ENCODE measurements at regions not wholly inside any gene's neighbourhood (a gene's known extent, or its start where the extent isn't known, plus 50 kb on each side); places are given as distances from the start of the nearest gene placed in this dataset.
A peak's percentile ranks its signal among the peaks of the same experiment; 100 is the strongest.

DNA sequence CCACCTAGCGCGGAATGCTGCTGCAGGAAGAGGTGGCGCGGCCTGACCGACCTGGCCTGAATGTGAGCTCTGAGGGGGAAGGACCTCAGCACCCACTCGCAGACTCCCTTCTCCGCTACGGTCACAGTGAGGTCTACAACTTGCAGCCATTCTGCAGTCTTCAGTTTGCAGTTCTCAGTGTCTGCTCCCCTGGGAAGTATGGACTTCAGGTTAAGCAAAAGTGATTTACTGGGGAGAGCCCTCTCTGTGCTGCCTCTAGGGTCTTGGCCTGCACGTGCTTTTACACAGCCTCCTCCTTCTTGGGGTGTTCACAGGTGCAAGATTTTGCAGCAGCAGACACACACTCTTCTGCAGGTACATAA lies 296.0 kb downstream of the OMA1 start:
- H3K4me3 ChIP-seq (ENCODE audit: low read depth, low read length), result peak overlapping the region; percentile 41
- TF ChIP-seq, protein P1, sequence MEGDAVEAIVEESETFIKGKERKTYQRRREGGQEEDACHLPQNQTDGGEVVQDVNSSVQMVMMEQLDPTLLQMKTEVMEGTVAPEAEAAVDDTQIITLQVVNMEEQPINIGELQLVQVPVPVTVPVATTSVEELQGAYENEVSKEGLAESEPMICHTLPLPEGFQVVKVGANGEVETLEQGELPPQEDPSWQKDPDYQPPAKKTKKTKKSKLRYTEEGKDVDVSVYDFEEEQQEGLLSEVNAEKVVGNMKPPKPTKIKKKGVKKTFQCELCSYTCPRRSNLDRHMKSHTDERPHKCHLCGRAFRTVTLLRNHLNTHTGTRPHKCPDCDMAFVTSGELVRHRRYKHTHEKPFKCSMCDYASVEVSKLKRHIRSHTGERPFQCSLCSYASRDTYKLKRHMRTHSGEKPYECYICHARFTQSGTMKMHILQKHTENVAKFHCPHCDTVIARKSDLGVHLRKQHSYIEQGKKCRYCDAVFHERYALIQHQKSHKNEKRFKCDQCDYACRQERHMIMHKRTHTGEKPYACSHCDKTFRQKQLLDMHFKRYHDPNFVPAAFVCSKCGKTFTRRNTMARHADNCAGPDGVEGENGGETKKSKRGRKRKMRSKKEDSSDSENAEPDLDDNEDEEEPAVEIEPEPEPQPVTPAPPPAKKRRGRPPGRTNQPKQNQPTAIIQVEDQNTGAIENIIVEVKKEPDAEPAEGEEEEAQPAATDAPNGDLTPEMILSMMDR (IDR thresholded peaks at IDR 0.05; ENCODE audit: low read depth, low read length, missing control alignments), result no peak
- no peak for DNase-seq (ENCODE audit: low read depth)
- in situ Hi-C loops (cut with HindIII; ENCODE audit: low sequenced_read_pairs), result no loop called here

DNA sequence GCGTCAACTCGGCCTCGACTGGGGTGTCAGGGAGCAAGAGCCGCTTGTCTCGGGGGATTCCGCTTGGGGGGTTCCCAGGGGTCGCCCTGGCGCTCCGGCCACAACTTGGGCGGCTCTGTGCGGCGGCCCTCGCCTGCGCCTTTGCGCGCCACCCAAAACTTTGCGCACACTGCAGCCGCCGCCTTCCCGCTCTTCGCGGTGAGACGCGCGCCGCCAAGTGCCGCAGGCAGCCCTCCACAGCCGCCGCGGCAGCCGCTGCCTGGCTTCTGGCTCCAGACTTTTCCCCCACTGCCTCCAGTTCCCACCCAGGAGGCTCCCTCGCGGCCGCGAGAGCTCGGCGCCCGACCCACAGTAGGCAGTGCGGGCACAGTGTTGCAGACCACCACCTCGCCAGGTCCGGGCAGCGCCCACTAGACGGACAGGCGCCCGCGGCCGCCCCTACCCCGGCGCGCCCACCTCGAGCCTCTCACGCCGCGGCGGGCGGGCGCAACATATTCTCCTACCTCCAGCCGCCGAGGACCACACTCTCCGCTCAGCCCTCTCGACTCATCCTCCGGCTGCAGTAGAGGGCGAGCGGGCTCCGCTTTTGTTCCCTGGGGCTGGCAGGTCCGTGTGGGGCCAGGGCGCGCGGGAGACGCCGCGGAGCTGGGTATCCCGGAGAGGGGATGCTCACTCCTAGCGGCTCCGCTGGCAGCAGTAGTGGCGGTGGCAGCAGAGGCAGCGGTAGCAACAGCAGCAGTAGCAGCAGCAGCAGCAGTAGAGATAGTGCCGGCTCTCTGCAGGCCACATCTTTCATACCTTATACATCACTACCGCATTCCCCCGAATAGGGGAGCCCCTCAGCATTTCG lies 296.6 kb downstream of the OMA1 start:
- TF ChIP-seq, protein P1 (IDR thresholded peaks at IDR 0.05; ENCODE audit: low read depth, low read length, missing control alignments), result peak; percentile 7
- peak overlapping the region; percentile 41 for H3K4me3 ChIP-seq (ENCODE audit: low read depth, low read length)
- in situ Hi-C loops (cut with HindIII; ENCODE audit: low sequenced_read_pairs), result no loop called here
- DNase-seq (ENCODE audit: low read depth), result peak; percentile 9

DNA sequence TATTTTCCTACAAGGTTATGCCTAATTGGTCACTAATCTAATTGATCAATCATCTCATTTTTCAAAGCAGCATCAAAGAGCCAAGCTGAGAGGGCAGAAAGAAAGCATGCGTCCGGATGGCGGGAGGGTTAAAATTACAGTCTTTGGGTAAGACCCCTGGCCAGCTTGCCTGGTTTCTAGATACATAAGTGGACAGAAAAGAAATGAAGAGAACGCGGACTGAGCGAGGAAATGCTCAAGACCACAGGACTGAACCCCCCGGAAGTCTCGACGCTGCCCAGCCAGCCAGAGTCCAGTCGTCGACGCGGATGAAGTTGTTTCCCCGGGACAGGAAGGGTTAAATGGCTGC lies 297.2 kb downstream of the OMA1 start:
- TF ChIP-seq, protein P1 (IDR thresholded peaks at IDR 0.05; ENCODE audit: low read depth, low read length, missing control alignments), result no peak
- in situ Hi-C loops (cut with HindIII; ENCODE audit: low sequenced_read_pairs), result no loop called here
- DNase-seq (ENCODE audit: low read depth), result no peak
- H3K4me3 ChIP-seq (ENCODE audit: low read depth, low read length), result peak overlapping the region; percentile 41

DNA sequence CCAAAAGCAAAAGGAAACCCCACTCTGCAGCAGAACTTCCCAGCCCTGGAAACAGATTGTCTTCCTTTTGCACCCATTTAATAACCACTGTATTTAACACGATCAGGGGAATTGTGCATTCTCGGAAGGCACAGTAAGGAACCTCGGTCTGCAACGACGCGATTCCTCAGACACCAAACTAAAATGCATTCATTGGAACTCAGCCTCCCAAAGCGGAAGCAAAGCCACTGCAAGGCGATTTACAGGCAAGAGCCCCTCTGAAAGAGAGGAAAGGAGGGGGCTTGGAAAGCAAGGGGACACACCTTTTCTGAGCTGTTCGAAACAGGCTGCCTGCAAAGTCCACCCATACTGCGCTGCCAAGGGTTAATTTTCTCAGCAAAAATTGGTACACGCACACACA lies 297.7 kb downstream of the OMA1 start:
- TF ChIP-seq, protein P1 (IDR thresholded peaks at IDR 0.05; ENCODE audit: low read depth, low read length, missing control alignments), result no peak
- no peak for DNase-seq (ENCODE audit: low read depth)
- H3K4me3 ChIP-seq (ENCODE audit: low read depth, low read length), result no peak overlapping the region
- in situ Hi-C loops (cut with HindIII; ENCODE audit: low sequenced_read_pairs), result no loop called here

DNA sequence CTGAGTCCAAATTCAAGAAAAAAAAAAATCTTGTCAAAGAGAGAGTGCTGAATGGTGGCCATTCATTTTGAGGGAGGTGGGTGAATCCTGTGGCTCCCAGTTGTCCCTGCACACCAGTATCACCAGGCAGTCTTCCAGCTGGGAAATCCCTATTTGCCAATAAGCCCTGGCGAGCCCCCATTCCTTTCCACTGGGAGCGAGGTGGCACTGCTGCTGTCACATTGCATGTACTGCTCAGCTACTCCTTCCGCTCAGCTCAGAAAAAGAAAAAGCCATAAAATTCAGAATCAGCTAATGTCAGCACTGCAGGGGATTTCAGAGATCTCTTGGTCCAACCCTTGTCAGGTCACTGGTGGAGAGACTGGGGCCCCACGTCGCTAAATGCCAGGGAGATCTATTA lies 298.5 kb downstream of the OMA1 start:
- in situ Hi-C loops (cut with HindIII; ENCODE audit: low sequenced_read_pairs), result no loop called here
- TF ChIP-seq, protein P1 (IDR thresholded peaks at IDR 0.05; ENCODE audit: low read depth, low read length, missing control alignments), result no peak
- H3K4me3 ChIP-seq (ENCODE audit: low read depth, low read length), result no peak overlapping the region
- DNase-seq (ENCODE audit: low read depth), result no peak

DNA sequence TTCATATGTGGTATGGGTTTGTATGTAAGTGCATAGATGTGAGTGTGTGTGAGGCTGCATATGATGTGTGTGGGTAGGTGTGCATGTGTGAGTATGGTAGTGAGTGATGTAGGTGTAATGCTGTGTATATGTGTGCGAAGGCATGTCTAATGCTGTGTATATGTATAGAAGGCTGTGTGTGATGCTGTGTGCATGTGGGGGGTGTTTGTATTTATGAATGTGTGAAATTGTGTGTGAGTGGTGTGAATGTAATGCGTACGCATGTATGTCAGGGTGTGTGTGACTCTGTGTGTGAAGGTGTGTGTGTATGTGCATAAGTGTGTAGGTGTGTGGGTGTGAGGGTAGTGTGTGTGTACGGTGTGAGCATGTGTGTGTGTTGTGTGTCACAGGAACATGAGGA lies 300.0 kb downstream of the OMA1 start:
- H3K4me3 ChIP-seq (ENCODE audit: low read depth, low read length), result no peak overlapping the region
- in situ Hi-C loops (cut with HindIII; ENCODE audit: low sequenced_read_pairs), result no loop called here
- DNase-seq (ENCODE audit: low read depth), result no peak
- TF ChIP-seq, protein P1 (IDR thresholded peaks at IDR 0.05; ENCODE audit: low read depth, low read length, missing control alignments), result no peak

Measured in astrocyte of the cerebellum (primary cell).